Type B pancreatic cell (in vitro differentiated cells): ENCODE measurements at regions not wholly inside any gene's neighbourhood (a gene's known extent, or its start where the extent isn't known, plus 50 kb on each side); places are given as distances from the start of the nearest gene placed in this dataset.

ENCODE experiments used
- DNase-seq: peaks from one replicate; pipeline ENCODE4 v3.0.0; 2021; ENCODE audit warnings: mixed read lengths; ENCODE audit not compliant: unreplicated experiment; ENCODE audit errors: extremely low spot score
- H3K27ac Mint-ChIP-seq: 2 replicates; pipeline ENCODE4 v1.8.0; 2021; ENCODE audit warnings: mild to moderate bottlenecking, mixed read lengths
- H3K27me3 Mint-ChIP-seq: 2 replicates; pipeline ENCODE4 v1.8.0; 2021; ENCODE audit warnings: mixed read lengths
- H3K36me3 Mint-ChIP-seq: 2 replicates; pipeline ENCODE4 v1.8.0; 2021; ENCODE audit warnings: mixed read lengths
- H3K4me1 Mint-ChIP-seq: one replicate; pipeline ENCODE4 v1.8.0; 2021; ENCODE audit warnings: mixed read lengths; ENCODE audit not compliant: unreplicated experiment
- H3K4me3 Mint-ChIP-seq: 2 replicates; pipeline ENCODE4 v1.8.0; 2021; ENCODE audit warnings: mild to moderate bottlenecking, mixed read lengths
- H3K9me3 Mint-ChIP-seq: 2 replicates; pipeline ENCODE4 v1.8.0; 2021; ENCODE audit warnings: mixed read lengths
- TF ChIP-seq, protein P1 (sequence below): fragments of 200-600 bp; sonication (generic); conservative IDR thresholded peaks from 2 replicates; pipeline ENCODE4 v1.5.0; 2021; ENCODE audit warnings: antibody characterized with exemption, mild to moderate bottlenecking

DNA sequence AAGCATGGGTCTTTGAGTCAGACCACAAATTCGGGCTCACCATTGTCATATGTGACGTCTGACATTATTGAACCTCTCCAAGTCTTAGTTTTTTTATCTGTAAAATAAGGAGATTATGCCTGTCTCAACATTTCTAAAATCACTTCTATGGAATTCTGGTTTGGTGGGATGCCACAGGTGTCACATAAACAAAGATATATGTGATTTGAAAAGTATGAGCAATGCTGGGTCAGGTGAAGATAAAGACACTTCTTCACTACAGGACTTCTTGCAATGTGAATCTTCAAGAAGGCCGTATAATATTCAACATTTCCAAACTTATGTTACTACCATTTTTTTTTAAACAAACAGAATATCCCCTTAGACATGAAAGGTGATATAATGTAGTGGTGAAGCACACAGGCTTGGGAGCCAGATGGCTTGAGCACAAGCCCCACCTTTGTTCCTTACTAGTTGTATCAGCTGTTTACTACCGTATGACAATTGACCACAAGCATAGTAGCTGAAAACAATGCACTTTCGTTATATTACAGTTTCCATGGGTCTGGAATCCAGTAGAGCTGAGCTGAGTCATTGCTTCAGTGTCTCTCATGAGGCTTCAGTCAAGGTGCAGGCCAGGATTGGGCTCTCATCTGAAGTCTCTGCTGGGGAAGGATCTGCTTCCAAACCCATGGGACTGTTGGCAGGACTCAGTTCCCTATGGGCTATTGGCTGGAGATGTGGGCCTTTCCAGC is 87.7 kb downstream of the UTP18 start:
- DNase-seq: no peak
- Mint-ChIP-seq H3K27ac (peak overlapping the region; percentile 83), H3K27me3 (peaks cover 4% of the 10 kb centered on the region), H3K4me3 (peak overlapping the region; percentile 69), H3K4me1 (peaks cover 12% of the 10 kb centered on the region), H3K9me3 (no peaks in the 10 kb centered on the region), H3K36me3 (no peaks in the 10 kb centered on the region)
- TF ChIP-seq, protein P1, sequence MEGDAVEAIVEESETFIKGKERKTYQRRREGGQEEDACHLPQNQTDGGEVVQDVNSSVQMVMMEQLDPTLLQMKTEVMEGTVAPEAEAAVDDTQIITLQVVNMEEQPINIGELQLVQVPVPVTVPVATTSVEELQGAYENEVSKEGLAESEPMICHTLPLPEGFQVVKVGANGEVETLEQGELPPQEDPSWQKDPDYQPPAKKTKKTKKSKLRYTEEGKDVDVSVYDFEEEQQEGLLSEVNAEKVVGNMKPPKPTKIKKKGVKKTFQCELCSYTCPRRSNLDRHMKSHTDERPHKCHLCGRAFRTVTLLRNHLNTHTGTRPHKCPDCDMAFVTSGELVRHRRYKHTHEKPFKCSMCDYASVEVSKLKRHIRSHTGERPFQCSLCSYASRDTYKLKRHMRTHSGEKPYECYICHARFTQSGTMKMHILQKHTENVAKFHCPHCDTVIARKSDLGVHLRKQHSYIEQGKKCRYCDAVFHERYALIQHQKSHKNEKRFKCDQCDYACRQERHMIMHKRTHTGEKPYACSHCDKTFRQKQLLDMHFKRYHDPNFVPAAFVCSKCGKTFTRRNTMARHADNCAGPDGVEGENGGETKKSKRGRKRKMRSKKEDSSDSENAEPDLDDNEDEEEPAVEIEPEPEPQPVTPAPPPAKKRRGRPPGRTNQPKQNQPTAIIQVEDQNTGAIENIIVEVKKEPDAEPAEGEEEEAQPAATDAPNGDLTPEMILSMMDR: no peak

DNA sequence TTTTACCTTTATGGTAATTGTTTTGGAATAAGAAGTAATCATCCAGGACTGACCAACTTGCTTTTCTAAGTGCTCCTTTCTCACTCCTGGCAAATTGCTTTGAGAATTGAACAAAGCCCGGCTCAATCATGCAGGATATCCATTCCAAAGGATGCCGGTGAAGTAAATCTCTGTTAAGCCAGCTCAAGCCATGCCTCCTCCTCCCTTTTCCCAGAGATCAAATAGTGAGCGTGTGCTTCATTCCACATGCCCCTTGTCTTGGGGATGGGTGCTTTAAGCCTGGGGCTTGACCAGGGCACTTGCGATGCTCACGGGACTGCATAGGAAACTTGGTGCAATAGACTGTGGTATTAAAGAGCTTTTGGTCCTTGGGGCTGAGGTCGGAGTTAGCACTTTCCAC is 90.7 kb downstream of the UTP18 start:
- TF ChIP-seq, protein P1: no peak
- H3K36me3 Mint-ChIP-seq: no peaks in the 10 kb centered on the region
- peaks cover 13% of the 10 kb centered on the region for H3K27me3 Mint-ChIP-seq
- no peak for DNase-seq
- H3K4me1 Mint-ChIP-seq: peaks cover 24% of the 10 kb centered on the region
- no peaks in the 10 kb centered on the region for H3K9me3 Mint-ChIP-seq
- H3K27ac Mint-ChIP-seq: no peak overlapping the region
- no peak overlapping the region for H3K4me3 Mint-ChIP-seq

DNA sequence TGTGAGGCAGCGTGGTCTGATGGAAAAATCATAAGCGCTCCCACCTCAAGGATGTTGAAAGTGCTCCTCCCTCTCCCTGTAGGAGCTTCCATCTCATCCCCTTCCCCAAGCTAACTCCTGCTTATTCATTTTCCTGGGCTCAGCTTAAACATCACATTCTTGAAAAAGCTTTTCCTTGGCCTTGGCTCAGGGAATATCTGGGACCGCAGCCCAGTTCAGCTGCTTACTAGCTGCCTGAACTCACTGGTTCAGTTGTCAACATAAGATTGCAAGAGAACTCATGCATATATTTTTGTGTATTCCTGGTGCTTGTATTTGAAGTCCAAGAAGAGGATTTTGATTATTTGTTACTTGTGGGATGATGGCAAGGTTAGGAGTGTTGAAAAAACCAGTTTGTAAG is 91.5 kb downstream of the UTP18 start:
- no peaks in the 10 kb centered on the region for H3K36me3 Mint-ChIP-seq
- no peak for DNase-seq

DNA sequence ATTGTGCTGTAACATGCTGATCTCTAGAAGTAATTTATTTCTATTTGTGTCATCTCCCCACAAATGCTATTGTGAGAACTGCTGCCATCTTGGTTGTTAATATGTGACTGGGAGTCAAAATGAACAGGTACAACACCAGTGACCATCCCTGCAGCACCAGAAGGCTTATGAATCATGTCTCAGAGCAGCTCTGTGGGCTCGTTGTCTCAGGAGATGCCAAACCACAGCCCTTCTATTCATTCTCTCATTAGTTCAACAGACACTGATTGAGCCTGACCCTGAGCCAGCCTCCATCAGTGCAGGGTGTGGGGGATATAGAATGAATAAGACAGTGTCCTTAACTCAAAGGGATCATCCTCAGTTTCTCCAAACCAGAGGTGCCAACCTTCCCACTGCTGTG is 92.5 kb downstream of the UTP18 start:
- H3K27me3 Mint-ChIP-seq: peaks cover 13% of the 10 kb centered on the region
- TF ChIP-seq, protein P1: no peak
- no peak overlapping the region for H3K4me3 Mint-ChIP-seq
- DNase-seq: no peak
- no peaks in the 10 kb centered on the region for H3K36me3 Mint-ChIP-seq
- peak overlapping the region; percentile 20 for H3K27ac Mint-ChIP-seq
- peaks cover 16% of the 10 kb centered on the region for H3K4me1 Mint-ChIP-seq
- H3K9me3 Mint-ChIP-seq: no peaks in the 10 kb centered on the region

More for the DNA sequence above, 91.5 kb downstream of the UTP18 start:
- H3K4me1 Mint-ChIP-seq: peaks cover 18% of the 10 kb centered on the region
- no peak overlapping the region for H3K27ac Mint-ChIP-seq
- TF ChIP-seq, protein P1: no peak
- no peaks in the 10 kb centered on the region for H3K9me3 Mint-ChIP-seq
- H3K27me3 Mint-ChIP-seq: peaks cover 13% of the 10 kb centered on the region
- no peak overlapping the region for H3K4me3 Mint-ChIP-seq

DNA sequence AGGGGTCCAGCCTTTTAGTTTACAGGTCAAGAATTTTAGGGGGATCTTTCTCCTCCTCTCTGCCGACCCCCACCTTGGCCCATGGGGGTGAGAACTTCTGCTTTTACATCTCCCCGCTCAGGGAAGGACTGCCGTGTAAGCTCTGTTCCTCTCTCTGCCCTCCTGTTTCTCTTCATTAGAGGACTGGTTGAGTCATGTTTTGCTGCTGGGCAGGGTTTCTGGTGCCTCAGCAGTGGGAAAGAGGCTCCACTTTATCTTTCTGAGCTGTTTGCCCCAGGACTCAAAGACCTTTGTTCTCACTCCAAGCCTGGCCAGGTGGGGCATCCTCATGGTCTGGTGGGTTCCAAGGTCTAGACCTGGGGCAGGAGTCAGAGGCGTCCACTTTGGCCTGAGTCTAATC is 93.0 kb downstream of the UTP18 start:
- Mint-ChIP-seq H3K9me3 (no peaks in the 10 kb centered on the region), H3K4me3 (no peak overlapping the region), H3K27me3 (peaks cover 13% of the 10 kb centered on the region), H3K4me1 (peaks cover 16% of the 10 kb centered on the region), H3K36me3 (no peaks in the 10 kb centered on the region), H3K27ac (no peak overlapping the region)
- TF ChIP-seq, protein P1: no peak
- no peak for DNase-seq

DNA sequence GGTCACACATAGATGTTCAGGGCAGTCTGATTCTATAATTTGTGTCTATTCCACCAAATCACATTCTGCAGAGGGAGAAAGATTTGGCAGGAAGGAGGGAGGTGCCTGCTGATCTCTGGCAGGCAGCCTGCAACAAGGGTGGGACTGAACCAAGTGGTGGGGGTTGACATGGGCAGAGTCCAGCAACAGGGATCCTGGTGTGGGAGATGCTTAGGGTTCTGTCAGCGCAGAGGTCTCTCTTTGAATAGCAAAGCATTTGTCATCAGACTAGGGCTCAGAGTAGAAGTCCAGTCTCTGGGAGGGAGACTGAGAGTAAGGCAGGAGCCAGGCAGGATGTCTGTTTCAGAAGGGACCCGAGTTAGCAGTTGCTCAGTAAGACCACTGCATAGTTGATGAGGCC is 94.6 kb downstream of the UTP18 start:
- no peaks in the 10 kb centered on the region for H3K9me3 Mint-ChIP-seq
- peaks cover 16% of the 10 kb centered on the region for H3K4me1 Mint-ChIP-seq
- H3K27me3 Mint-ChIP-seq: peaks cover 9% of the 10 kb centered on the region
- H3K4me3 Mint-ChIP-seq: no peak overlapping the region
- H3K27ac Mint-ChIP-seq: no peak overlapping the region
- TF ChIP-seq, protein P1: no peak
- no peaks in the 10 kb centered on the region for H3K36me3 Mint-ChIP-seq
- DNase-seq: no peak
